Lower leg skin (tissue), 4 donors: ENCODE measurements at regions not wholly inside any gene's neighbourhood (a gene's known extent, or its start where the extent isn't known, plus 50 kb on each side); places are given as distances from the start of the nearest gene placed in this dataset.

Source experiments
- DNase-seq, 2 donors: peaks; one replicate each; pipeline ENCODE4 v3.0.0-alpha.2; 2019; ENCODE audit warnings: low spot score in 2 of 2
- H3K4me3 ChIP-seq: fragments of 200-600 bp; sonication (generic); 2 replicates; pipeline ENCODE4 v1.5.1; 2017; ENCODE audit warnings: mild to moderate bottlenecking, low read depth; ENCODE audit not compliant: poor library complexity, severe bottlenecking
- POLR2A ChIP-seq, 2 donors: fragments of 450-650 bp; IDR thresholded peaks; one replicate each; pipeline ENCODE4 v1.6.1; 2016 to 2017; ENCODE audit warnings: antibody characterized with exemption in 2 of 2, mild to moderate bottlenecking in 1 of 2, moderate library complexity in 1 of 2
- WGBS, 2 donors: methylation state at CpG; one replicate each; pipeline ENCODE4 v1.1.5; 2018; 5-methylcytosine and 5-hydroxymethylcytosine counted together
- intact Hi-C: fragments of 100-400 bp; cut with DNase I; formaldehyde crosslinking; loops from one replicate; pipeline ENCODE4 v1.15.0; 2023; ENCODE audit warnings: low total_unique reads
- TF ChIP-seq, protein P1 (sequence below), 3 donors: fragments of 450-650 bp; IDR thresholded peaks; one replicate each; pipeline ENCODE4 v1.5.1; 2016; ENCODE audit warnings: antibody characterized with exemption in 3 of 3, mild to moderate bottlenecking in 3 of 3, moderate library complexity in 2 of 3

- 65 to 80% methylated on average over 1 of the region's 1 CpG for WGBS, 2 donors
- intact Hi-C loops = no loop called here
- H3K4me3 ChIP-seq = no peak overlapping the region
- no peak for TF ChIP-seq POLR2A (IDR thresholded peaks at IDR 0.05)
- TF ChIP-seq, protein P1, sequence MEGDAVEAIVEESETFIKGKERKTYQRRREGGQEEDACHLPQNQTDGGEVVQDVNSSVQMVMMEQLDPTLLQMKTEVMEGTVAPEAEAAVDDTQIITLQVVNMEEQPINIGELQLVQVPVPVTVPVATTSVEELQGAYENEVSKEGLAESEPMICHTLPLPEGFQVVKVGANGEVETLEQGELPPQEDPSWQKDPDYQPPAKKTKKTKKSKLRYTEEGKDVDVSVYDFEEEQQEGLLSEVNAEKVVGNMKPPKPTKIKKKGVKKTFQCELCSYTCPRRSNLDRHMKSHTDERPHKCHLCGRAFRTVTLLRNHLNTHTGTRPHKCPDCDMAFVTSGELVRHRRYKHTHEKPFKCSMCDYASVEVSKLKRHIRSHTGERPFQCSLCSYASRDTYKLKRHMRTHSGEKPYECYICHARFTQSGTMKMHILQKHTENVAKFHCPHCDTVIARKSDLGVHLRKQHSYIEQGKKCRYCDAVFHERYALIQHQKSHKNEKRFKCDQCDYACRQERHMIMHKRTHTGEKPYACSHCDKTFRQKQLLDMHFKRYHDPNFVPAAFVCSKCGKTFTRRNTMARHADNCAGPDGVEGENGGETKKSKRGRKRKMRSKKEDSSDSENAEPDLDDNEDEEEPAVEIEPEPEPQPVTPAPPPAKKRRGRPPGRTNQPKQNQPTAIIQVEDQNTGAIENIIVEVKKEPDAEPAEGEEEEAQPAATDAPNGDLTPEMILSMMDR (IDR thresholded peaks at IDR 0.05) = no peak
- no peak for DNase-seq
These were observed 677.4 kb upstream of the TMEM132C start for GRCh38 chr12:127589541-127589940.

- intact Hi-C loops = no loop called here
These were observed 676.1 kb upstream of the TMEM132C start for GRCh38 chr12:127590868-127591267.

GRCh38 chr12:127592245-127592644 is 674.7 kb upstream of the TMEM132C start:
- DNase-seq = no peak
- no peak overlapping the region for H3K4me3 ChIP-seq
- 71 to 77% methylated on average over 5 of the region's 5 CpGs for WGBS, 2 donors
- no peak for TF ChIP-seq POLR2A (IDR thresholded peaks at IDR 0.05)
- TF ChIP-seq, protein P1 (IDR thresholded peaks at IDR 0.05) = no peak
- intact Hi-C loops = no loop called here

More at GRCh38 chr12:127590868-127591267, 676.1 kb upstream of the TMEM132C start:
- no peak for TF ChIP-seq POLR2A (IDR thresholded peaks at IDR 0.05)
- TF ChIP-seq, protein P1 (IDR thresholded peaks at IDR 0.05) = no peak
- DNase-seq = no peak
- H3K4me3 ChIP-seq = no peak overlapping the region
- 80 to 82% methylated on average over 4 of the region's 4 CpGs for WGBS, 2 donors

DNA sequence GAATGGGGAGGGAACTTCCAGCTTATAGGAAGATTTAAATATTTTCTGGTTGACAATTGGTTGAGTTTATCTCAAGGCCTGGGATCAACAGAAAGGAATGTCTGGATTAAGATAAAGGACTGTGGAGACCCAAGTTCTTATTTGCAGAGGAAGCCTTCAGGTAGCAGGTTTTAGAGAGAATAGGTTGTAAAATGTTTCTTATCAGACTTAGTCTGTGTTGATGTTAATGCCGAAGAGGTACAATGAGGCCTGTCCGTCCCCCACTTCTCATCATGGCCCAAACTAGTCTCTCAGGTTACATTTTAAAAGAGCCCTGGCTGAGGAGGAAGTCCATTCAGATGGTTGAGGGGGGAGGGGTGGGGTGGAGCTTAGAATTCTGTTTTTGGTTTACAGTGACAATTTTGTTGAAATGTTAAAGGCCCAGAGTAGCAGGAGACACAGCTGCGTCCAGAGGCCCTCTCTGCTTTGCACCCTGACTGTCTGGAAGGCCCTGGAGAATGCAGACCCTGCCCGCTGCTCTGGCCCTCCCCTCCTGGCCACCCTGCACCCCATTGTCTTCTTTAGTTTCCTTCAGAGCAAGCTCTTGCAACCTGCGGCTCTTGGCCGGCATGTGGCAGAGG is 672.5 kb upstream of the TMEM132C start:
- TF ChIP-seq, protein P1 (IDR thresholded peaks at IDR 0.05) = no peak
- TF ChIP-seq POLR2A (IDR thresholded peaks at IDR 0.05) = no peak
- 64 to 70% methylated on average over 6 of the region's 6 CpGs for WGBS, 2 donors
- no peak for DNase-seq

DNA sequence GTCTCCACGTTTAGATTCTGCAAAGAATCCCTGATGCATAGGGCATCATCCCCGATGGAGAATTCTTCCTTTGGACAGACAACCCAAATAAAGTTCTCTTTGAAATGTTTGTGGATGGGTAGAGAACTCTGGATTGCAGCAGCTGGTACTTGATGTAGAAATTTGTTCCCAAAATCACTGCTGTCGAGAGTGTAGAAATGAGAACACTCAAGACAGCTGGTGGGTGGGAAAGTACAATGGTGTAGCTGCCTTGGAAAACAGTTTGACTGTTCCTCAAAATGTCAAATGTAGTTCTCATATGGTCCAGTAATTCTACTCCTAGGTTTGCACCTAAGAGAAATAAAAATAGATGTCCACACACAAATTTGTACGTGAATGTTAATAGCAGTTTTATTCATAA is 671.5 kb upstream of the TMEM132C start:
- TF ChIP-seq POLR2A (IDR thresholded peaks at IDR 0.05) = no peak
- TF ChIP-seq, protein P1 (IDR thresholded peaks at IDR 0.05) = no peak
- DNase-seq = no peak
- intact Hi-C loops = no loop called here
- H3K4me3 ChIP-seq = no peak overlapping the region
- 82 to 92% methylated on average over 4 of the region's 4 CpGs for WGBS, 2 donors

More for the DNA sequence above, 672.5 kb upstream of the TMEM132C start:
- H3K4me3 ChIP-seq = no peak overlapping the region
- intact Hi-C loops = no loop called here

- TF ChIP-seq, protein P1 (IDR thresholded peaks at IDR 0.05) = no peak
- no peak for TF ChIP-seq POLR2A (IDR thresholded peaks at IDR 0.05)
- WGBS, 2 donors = 92 to 96% methylated on average over 4 of the region's 4 CpGs
These were observed 670.1 kb upstream of the TMEM132C start for GRCh38 chr12:127596891-127597290.

More at GRCh38 chr12:127596891-127597290, 670.1 kb upstream of the TMEM132C start:
- no peak for DNase-seq
- H3K4me3 ChIP-seq = no peak overlapping the region
- intact Hi-C loops = no loop called here
